SJSA1 (cell line): ENCODE measurements at regions not wholly inside any gene's neighbourhood (a gene's known extent, or its start where the extent isn't known, plus 50 kb on each side); places are given as distances from the start of the nearest gene placed in this dataset.

Experiments used
- DNase-seq, 2 experiments: peaks; one replicate each; pipeline ENCODE4 v3.0.0-alpha.2; 2015 to 2020; ENCODE audit warnings: low spot score in 2 of 2, low read depth in 1 of 2
- H3K27ac ChIP-seq: fragments of 250-450 bp; sonication (Bioruptor Pico); 2 replicates; pipeline ENCODE4 v1.5.1; 2020; ENCODE audit warnings: mild to moderate bottlenecking, moderate library complexity
- H3K27me3 ChIP-seq: fragments of 250-450 bp; sonication (Bioruptor Pico); replicated peaks from 2 replicates; pipeline ENCODE4 v1.5.1; 2020; ENCODE audit warnings: mild to moderate bottlenecking, moderate library complexity
- H3K36me3 ChIP-seq: fragments of 250-450 bp; sonication (Bioruptor Pico); 2 replicates; pipeline ENCODE4 v1.5.1; 2020; ENCODE audit warnings: mild to moderate bottlenecking
- H3K4me1 ChIP-seq: fragments of 250-450 bp; sonication (Bioruptor Pico); replicated peaks from 2 replicates; pipeline ENCODE4 v1.6.1; 2021; ENCODE audit warnings: mild to moderate bottlenecking
- H3K4me3 ChIP-seq: fragments of 250-450 bp; sonication (Bioruptor Pico); 2 replicates; pipeline ENCODE4 v1.5.1; 2020; ENCODE audit warnings: mild to moderate bottlenecking
- H3K9me3 ChIP-seq: fragments of 250-450 bp; sonication (Bioruptor Pico); replicated peaks from 2 replicates; pipeline ENCODE4 v1.5.1; 2020; ENCODE audit warnings: mild to moderate bottlenecking

- Histone ChIP-seq H3K27me3 (no peaks in the 10 kb centered on the region), H3K4me3 (no peak overlapping the region), H3K4me1 (peaks cover 8% of the 10 kb centered on the region), H3K9me3 (no peaks in the 10 kb centered on the region), H3K36me3 (no peaks in the 10 kb centered on the region), H3K27ac (no peak overlapping the region)
- DNase-seq = no peak
These were observed 86.4 kb upstream of the SLC44A1 start for GRCh38 chr9:105158020-105158419.

DNA sequence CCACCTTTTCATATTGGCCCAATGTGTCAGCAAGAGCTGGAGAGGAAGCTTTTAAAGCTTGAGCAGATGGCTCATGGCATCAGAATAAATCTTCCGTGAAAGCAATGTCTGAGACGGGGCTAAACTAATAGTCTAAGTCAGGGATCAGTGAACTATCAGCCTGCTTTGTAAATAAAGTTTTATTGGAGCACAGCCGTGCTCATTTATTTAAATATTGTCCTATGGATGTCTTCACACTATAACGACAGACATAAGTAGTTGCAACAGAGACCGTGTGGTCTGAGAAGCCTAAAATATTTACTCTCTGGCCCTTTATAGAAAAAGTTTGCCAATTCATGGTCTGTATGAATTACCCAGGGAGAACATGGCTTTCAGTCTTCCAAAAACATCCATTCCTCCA, 85.6 kb upstream of the SLC44A1 start:
- DNase-seq = no peak
- peaks cover 8% of the 10 kb centered on the region for H3K4me1 ChIP-seq
- no peak overlapping the region for H3K4me3 ChIP-seq
- H3K27me3 ChIP-seq = no peaks in the 10 kb centered on the region
- H3K9me3 ChIP-seq = no peaks in the 10 kb centered on the region
- no peaks in the 10 kb centered on the region for H3K36me3 ChIP-seq
- H3K27ac ChIP-seq = no peak overlapping the region

GRCh38 chr9:105168870-105169319, 75.6 kb upstream of the SLC44A1 start:
- H3K27ac ChIP-seq = no peak overlapping the region
- no peaks in the 10 kb centered on the region for H3K4me1 ChIP-seq
- H3K9me3 ChIP-seq = no peaks in the 10 kb centered on the region
- no peak overlapping the region for H3K4me3 ChIP-seq
- H3K27me3 ChIP-seq = no peaks in the 10 kb centered on the region
- H3K36me3 ChIP-seq = no peaks in the 10 kb centered on the region
- no peak for DNase-seq

DNA sequence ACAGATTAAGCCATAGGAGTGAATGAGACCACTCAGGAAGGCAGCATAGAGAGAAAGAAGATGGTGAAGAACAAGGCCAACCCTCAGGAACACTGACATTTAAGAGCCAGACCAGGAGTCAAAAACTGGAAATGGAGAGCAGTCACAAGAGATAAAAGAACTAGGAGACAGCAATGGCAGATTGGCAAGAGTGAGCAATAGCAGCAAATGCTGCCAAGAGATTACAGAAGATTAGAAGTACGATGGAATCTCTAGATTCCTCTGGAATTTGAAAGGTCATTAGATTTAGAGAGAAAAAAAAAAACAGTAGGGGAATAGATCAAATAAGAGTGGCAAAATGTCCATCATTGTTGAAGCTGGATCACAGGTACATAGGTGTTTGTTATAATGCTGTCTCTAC, 73.4 kb upstream of the SLC44A1 start:
- no peaks in the 10 kb centered on the region for H3K4me1 ChIP-seq
- H3K27me3 ChIP-seq = no peaks in the 10 kb centered on the region
- H3K27ac ChIP-seq = no peak overlapping the region
- H3K9me3 ChIP-seq = no peaks in the 10 kb centered on the region
- H3K36me3 ChIP-seq = no peaks in the 10 kb centered on the region
- no peak for DNase-seq
- no peak overlapping the region for H3K4me3 ChIP-seq

DNA sequence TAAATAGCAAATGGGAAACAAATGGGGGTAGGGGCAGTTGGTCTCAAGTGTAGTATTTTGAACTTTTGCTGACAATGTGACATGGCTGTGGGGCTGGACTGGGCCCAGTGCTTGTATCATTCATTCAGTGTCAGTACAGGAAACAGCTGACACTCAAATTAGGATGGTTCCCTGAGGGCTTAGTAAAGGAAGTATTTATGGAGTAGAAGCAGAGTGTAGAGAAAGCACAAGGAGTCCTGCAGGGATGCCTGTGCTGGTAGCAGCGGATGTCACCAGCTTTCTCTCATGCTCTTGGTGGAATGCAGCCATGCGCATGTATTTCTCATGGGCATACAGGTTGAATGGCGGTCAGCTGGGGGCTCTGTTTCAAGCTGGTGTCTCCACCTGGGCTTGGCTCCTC, 72.9 kb upstream of the SLC44A1 start:
- Histone ChIP-seq H3K27me3 (no peaks in the 10 kb centered on the region), H3K27ac (no peak overlapping the region), H3K9me3 (no peaks in the 10 kb centered on the region), H3K36me3 (no peaks in the 10 kb centered on the region), H3K4me3 (no peak overlapping the region), H3K4me1 (no peaks in the 10 kb centered on the region)
- no peak for DNase-seq

DNA sequence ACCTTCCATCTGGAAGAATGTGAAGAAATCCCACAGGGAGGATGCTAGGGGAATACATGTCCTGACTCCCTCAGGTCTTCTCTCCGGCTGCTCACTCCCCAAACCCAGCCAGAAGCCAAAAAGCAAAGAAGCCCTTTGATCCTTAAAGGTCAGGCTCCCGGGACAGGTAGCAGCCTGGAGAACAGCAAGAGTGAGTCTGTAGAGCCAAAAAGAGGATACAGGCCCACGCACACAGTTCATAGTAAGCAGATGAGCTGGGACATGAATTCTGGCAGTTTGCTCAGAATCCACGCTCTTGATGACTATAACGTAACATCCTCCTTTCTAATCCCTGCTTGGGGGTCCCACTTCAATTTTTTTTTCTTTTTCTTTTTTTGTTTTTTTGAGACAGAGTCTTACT, 72.0 kb upstream of the SLC44A1 start:
- no peak for DNase-seq
- H3K4me1 ChIP-seq = no peaks in the 10 kb centered on the region
- no peaks in the 10 kb centered on the region for H3K36me3 ChIP-seq
- H3K27me3 ChIP-seq = no peaks in the 10 kb centered on the region
- no peak overlapping the region for H3K27ac ChIP-seq
- H3K9me3 ChIP-seq = no peaks in the 10 kb centered on the region
- H3K4me3 ChIP-seq = no peak overlapping the region

DNA sequence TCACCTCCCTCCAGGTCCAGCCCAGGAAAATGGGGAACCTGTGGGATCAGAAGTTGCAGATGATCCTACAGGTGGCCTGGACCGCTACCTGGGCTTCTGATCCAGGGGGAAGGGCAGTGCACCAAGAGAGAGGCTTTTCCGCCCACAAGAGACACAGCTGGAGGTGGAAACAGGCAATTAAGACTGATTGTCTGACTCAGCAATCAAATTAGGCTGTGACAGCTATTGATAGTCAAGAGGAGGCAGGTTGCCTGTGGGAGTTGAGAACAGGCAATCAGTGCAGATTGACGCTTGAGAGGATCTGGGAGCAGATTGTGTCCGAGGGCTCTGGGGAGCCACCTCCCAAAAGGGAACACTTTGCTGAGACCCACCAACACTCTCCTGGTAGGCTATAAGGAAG, 71.1 kb upstream of the SLC44A1 start:
- Histone ChIP-seq H3K27me3 (no peaks in the 10 kb centered on the region), H3K27ac (no peak overlapping the region), H3K4me3 (no peak overlapping the region), H3K4me1 (no peaks in the 10 kb centered on the region), H3K9me3 (no peaks in the 10 kb centered on the region), H3K36me3 (no peaks in the 10 kb centered on the region)
- DNase-seq = no peak

DNA sequence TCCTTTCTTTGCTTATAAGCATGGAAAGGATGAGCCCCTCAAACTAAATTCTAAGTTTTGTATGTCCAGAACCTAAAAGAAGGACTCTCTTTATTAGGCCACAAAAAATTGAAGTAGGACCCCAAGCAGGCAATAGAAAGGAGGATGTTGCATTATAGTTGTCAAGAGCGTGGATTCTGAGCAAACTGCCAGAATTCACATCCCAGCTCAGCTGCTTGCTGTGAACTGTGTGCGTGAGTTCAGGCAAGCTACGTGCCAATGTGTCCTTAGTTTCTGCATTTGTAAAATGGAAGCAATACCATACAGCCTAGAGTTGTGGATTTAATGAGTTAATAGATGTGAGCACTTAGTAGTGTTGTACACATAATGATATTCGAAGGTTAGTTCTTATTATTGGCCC, 70.6 kb upstream of the SLC44A1 start:
- H3K4me1 ChIP-seq = no peaks in the 10 kb centered on the region
- H3K4me3 ChIP-seq = no peak overlapping the region
- no peak for DNase-seq
- no peaks in the 10 kb centered on the region for H3K36me3 ChIP-seq
- H3K27me3 ChIP-seq = no peaks in the 10 kb centered on the region
- no peak overlapping the region for H3K27ac ChIP-seq
- H3K9me3 ChIP-seq = no peaks in the 10 kb centered on the region

- no peak overlapping the region for H3K4me3 ChIP-seq
- no peaks in the 10 kb centered on the region for H3K27me3 ChIP-seq
- no peaks in the 10 kb centered on the region for H3K4me1 ChIP-seq
- no peaks in the 10 kb centered on the region for H3K9me3 ChIP-seq
- no peak for DNase-seq
- no peaks in the 10 kb centered on the region for H3K36me3 ChIP-seq
- no peak overlapping the region for H3K27ac ChIP-seq
These were observed 68.3 kb upstream of the SLC44A1 start for GRCh38 chr9:105176194-105176593.

DNA sequence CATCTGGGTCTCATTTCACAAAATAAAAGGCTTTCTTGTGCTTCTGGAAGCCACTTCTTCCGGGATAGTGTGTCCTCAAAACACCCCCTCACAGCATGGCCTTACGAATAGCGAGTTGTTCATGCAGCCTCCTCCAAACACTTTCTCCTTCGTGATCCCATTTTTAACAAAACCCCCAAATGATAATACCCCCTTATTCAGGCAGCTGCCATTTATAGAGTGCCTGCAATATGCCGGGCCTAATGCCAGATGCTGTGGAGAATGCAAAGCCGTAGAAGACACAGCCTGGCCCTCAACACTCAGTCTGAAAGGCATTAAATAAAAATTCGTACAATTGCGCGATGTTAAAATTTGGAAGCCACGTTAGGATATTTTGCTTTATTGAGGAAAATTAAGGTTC, 66.4 kb upstream of the SLC44A1 start:
- Histone ChIP-seq H3K27ac (no peak overlapping the region), H3K27me3 (no peaks in the 10 kb centered on the region), H3K4me3 (no peak overlapping the region), H3K36me3 (no peaks in the 10 kb centered on the region), H3K4me1 (no peaks in the 10 kb centered on the region), H3K9me3 (no peaks in the 10 kb centered on the region)
- DNase-seq = no peak

GRCh38 chr9:105187781-105188180, 56.7 kb upstream of the SLC44A1 start:
- no peak overlapping the region for H3K4me3 ChIP-seq
- DNase-seq = peak in 1 of 2 experiments; percentile 17
- H3K27me3 ChIP-seq = no peaks in the 10 kb centered on the region
- no peak overlapping the region for H3K27ac ChIP-seq
- no peaks in the 10 kb centered on the region; the same call in 1 of the 2 replicates for H3K9me3 ChIP-seq
- no peaks in the 10 kb centered on the region for H3K36me3 ChIP-seq
- 0 out of 2 replicates have a peak, but pooled peaks cover 5% of the 10 kb centered on the region for H3K4me1 ChIP-seq

DNA sequence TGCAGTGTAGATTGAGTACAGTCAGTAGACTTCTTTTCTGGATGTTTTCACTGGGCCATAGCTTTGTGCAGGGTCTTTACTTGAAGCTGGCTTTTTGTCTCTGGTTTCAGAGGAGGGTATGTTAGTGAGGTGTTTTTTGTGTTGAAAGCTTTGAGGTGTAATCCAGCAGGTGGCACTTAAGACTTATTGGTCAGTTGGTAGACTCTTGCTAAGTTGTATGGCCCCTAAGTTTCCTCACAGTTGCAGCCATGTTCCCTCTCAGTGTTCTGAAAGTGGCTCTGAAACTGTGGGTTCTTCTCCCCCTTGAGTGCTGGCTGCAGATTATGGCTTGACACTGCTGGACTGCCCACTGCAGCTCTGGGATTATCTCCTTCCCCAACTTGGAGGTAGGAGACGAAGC, 55.7 kb upstream of the SLC44A1 start:
- no peaks in the 10 kb centered on the region; the same call in 1 of the 2 replicates for H3K9me3 ChIP-seq
- no peak overlapping the region for H3K4me3 ChIP-seq
- H3K27me3 ChIP-seq = no peaks in the 10 kb centered on the region
- no peak overlapping the region for H3K27ac ChIP-seq
- no peaks in the 10 kb centered on the region for H3K36me3 ChIP-seq
- no peak for DNase-seq
- H3K4me1 ChIP-seq = 0 out of 2 replicates have a peak, but pooled peaks cover 5% of the 10 kb centered on the region

DNA sequence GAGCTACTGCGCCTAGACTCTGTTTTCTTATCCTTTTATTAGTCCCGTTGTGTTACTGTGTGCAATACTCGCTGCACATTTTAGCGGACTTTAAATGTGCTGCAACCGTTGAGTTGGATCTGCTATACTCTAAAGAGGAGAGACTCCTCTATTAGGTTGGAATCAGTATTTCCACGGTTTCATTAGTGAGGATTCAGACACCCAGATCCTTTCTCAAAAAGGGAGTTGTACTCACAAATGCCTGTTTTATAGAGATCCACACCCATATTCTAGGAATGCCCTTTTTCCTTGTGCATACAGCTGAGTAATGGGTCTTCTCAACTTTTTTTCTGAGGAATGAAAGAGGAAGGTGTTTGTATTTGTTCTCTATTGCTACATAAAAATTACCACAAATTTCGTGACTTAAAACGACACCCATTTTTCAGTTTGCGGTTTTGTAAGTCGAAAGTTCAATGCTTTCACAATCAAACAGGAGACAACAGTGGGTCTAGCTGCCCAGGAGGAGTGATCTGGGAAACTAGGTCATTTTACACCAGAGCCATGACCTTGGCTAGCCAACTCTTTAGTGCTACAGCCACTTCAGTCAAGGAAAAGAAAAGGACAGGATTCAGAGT, 52.8 kb upstream of the SLC44A1 start:
- Histone ChIP-seq H3K36me3 (no peaks in the 10 kb centered on the region), H3K4me3 (no peak overlapping the region), H3K27me3 (no peaks in the 10 kb centered on the region), H3K27ac (no peak overlapping the region), H3K9me3 (no peaks in the 10 kb centered on the region), H3K4me1 (0 out of 2 replicates have a peak, but pooled peaks cover 5% of the 10 kb centered on the region)
- no peak for DNase-seq

DNA sequence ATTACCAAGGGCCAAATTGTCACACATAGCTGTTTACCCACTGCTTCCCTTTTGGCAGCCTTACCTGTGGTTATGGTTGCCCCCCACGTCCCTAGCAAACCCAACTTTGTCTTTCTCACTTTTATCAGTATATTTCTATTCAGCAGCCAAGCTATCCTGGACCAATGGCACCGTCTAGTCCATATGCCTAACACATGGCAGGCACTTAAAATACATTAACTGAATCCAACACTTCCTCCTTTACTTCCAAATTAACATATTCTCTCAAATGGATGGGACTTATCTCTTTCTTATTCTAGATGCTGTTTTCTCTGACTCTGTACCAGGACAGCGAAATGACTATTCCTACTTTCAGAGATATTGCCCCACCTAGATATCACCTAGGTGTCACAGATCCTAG, 50.9 kb upstream of the SLC44A1 start:
- Histone ChIP-seq H3K27ac (no peak overlapping the region), H3K4me1 (no peaks in the 10 kb centered on the region), H3K36me3 (no peaks in the 10 kb centered on the region), H3K9me3 (no peaks in the 10 kb centered on the region), H3K4me3 (no peak overlapping the region), H3K27me3 (no peaks in the 10 kb centered on the region)
- DNase-seq = no peak

DNA sequence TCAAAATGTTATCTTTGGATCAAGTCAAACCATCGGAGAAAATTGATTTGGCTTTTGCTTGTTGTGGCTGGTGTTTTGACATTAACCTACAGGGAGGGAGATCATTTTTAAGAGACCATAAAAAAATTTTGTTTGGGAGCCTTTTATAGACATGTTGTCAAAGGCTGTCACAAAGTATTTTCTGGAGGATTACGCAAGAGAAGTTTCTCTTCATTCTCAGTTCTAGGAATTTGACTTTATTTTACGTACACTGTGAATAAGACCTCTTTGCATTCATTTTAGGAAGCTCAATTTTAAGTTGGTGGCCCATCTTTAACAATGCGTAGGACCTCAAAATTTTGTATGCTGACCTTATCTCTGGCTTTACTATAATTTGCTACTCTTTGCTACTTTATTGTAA, 50.2 kb upstream of the SLC44A1 start:
- Histone ChIP-seq H3K9me3 (no peaks in the 10 kb centered on the region), H3K4me3 (no peak overlapping the region), H3K27ac (no peak overlapping the region), H3K27me3 (no peaks in the 10 kb centered on the region), H3K4me1 (no peaks in the 10 kb centered on the region), H3K36me3 (no peaks in the 10 kb centered on the region)
- no peak for DNase-seq
